ENCODE measurements at regions not wholly inside any gene's neighbourhood (a gene's known extent, or its start where the extent isn't known, plus 50 kb on each side); places are given as distances from the start of the nearest gene placed in this dataset.

GRCh38 chr16:6133009-6133557 is 1035.5 kb upstream of the EEF2KMT start:
- H3K9me3 ChIP-seq (ENCODE audit: severe bottlenecking) = no peaks in the 10 kb centered on the region
- no peaks in the 10 kb centered on the region for H3K4me1 ChIP-seq (ENCODE audit: insufficient read depth, poor library complexity, severe bottlenecking)
- no peak overlapping the region for H3K4me3 ChIP-seq (ENCODE audit: severe bottlenecking)
- TF ChIP-seq CTCF (IDR thresholded peaks at IDR 0.05; ENCODE audit: poor library complexity, severe bottlenecking) = no peak
- H3K27ac ChIP-seq (ENCODE audit: poor library complexity, severe bottlenecking) = no peak overlapping the region
- no peak for ATAC-seq (ENCODE audit: low read depth)
- H3K36me3 ChIP-seq (ENCODE audit: low read depth) = no peaks in the 10 kb centered on the region
- H3K27me3 ChIP-seq (ENCODE audit: insufficient read depth, poor library complexity, severe bottlenecking) = peaks cover 3% of the 10 kb centered on the region
- DNase-seq (ENCODE audit: low spot score) = no peak

- Histone ChIP-seq H3K9me3 (ENCODE audit: severe bottlenecking) (no peaks in the 10 kb centered on the region), H3K4me1 (ENCODE audit: insufficient read depth, poor library complexity, severe bottlenecking) (no peaks in the 10 kb centered on the region), H3K27me3 (ENCODE audit: insufficient read depth, poor library complexity, severe bottlenecking) (peaks cover 3% of the 10 kb centered on the region), H3K27ac (ENCODE audit: poor library complexity, severe bottlenecking) (no peak overlapping the region), H3K4me3 (ENCODE audit: severe bottlenecking) (no peak overlapping the region), H3K36me3 (ENCODE audit: low read depth) (no peaks in the 10 kb centered on the region)
- DNase-seq (ENCODE audit: low spot score) (no peak), ATAC-seq (ENCODE audit: low read depth) (no peak)
- no peak for TF ChIP-seq CTCF (IDR thresholded peaks at IDR 0.05; ENCODE audit: poor library complexity, severe bottlenecking)
These were observed 1034.5 kb upstream of the EEF2KMT start for GRCh38 chr16:6132121-6132520.

GRCh38 chr16:6131526-6132050 is 1034.0 kb upstream of the EEF2KMT start:
- no peak overlapping the region for H3K27ac ChIP-seq (ENCODE audit: poor library complexity, severe bottlenecking)

GRCh38 chr16:6125483-6126259 is 1028.1 kb upstream of the EEF2KMT start:
- Histone ChIP-seq H3K4me1 (ENCODE audit: insufficient read depth, poor library complexity, severe bottlenecking) (peaks cover 3% of the 10 kb centered on the region), H3K27ac (ENCODE audit: poor library complexity, severe bottlenecking) (peak overlapping the region; percentile 50), H3K36me3 (ENCODE audit: low read depth) (no peaks in the 10 kb centered on the region), H3K9me3 (ENCODE audit: severe bottlenecking) (no peaks in the 10 kb centered on the region), H3K4me3 (ENCODE audit: severe bottlenecking) (no peak overlapping the region), H3K27me3 (ENCODE audit: insufficient read depth, poor library complexity, severe bottlenecking) (no peaks in the 10 kb centered on the region)
- ATAC-seq (ENCODE audit: low read depth) = no peak
- no peak for DNase-seq (ENCODE audit: low spot score)
- no peak for TF ChIP-seq CTCF (IDR thresholded peaks at IDR 0.05; ENCODE audit: poor library complexity, severe bottlenecking)

More at GRCh38 chr16:6131526-6132050, 1034.0 kb upstream of the EEF2KMT start:
- Histone ChIP-seq H3K4me3 (ENCODE audit: severe bottlenecking) (no peak overlapping the region), H3K9me3 (ENCODE audit: severe bottlenecking) (no peaks in the 10 kb centered on the region), H3K4me1 (ENCODE audit: insufficient read depth, poor library complexity, severe bottlenecking) (no peaks in the 10 kb centered on the region), H3K36me3 (ENCODE audit: low read depth) (no peaks in the 10 kb centered on the region), H3K27me3 (ENCODE audit: insufficient read depth, poor library complexity, severe bottlenecking) (no peaks in the 10 kb centered on the region)
- DNase-seq (ENCODE audit: low spot score) (no peak), ATAC-seq (ENCODE audit: low read depth) (peak; percentile 40; the same call in 1 of the 3 replicates)
- TF ChIP-seq CTCF (IDR thresholded peaks at IDR 0.05; ENCODE audit: poor library complexity, severe bottlenecking) = no peak

- Histone ChIP-seq H3K36me3 (ENCODE audit: low read depth) (no peaks in the 10 kb centered on the region), H3K27ac (ENCODE audit: poor library complexity, severe bottlenecking) (no peak overlapping the region), H3K4me3 (ENCODE audit: severe bottlenecking) (no peak overlapping the region), H3K4me1 (ENCODE audit: insufficient read depth, poor library complexity, severe bottlenecking) (peaks cover 3% of the 10 kb centered on the region), H3K9me3 (ENCODE audit: severe bottlenecking) (no peaks in the 10 kb centered on the region), H3K27me3 (ENCODE audit: insufficient read depth, poor library complexity, severe bottlenecking) (no peaks in the 10 kb centered on the region)
- ATAC-seq (ENCODE audit: low read depth) = no peak
- DNase-seq (ENCODE audit: low spot score) = no peak
- no peak for TF ChIP-seq CTCF (IDR thresholded peaks at IDR 0.05; ENCODE audit: poor library complexity, severe bottlenecking)
These were observed 1026.5 kb upstream of the EEF2KMT start for GRCh38 chr16:6124136-6124535.
